GM04504 (cell line): ENCODE measurements at regions not wholly inside any gene's neighbourhood (a gene's known extent, or its start where the extent isn't known, plus 50 kb on each side); places are given as distances from the start of the nearest gene placed in this dataset.
A peak's percentile ranks its signal among the peaks of the same experiment; 100 is the strongest.
"Not testable (repeated sequence)": the region's sequence is repeated elsewhere in the genome, so short reads cannot be mapped to it uniquely, and the experiment has no call there.

Experiments
- DNase-seq: peaks from one replicate; pipeline ENCODE4 v3.0.0-alpha.2; 2012; ENCODE audit warnings: low read depth

DNA sequence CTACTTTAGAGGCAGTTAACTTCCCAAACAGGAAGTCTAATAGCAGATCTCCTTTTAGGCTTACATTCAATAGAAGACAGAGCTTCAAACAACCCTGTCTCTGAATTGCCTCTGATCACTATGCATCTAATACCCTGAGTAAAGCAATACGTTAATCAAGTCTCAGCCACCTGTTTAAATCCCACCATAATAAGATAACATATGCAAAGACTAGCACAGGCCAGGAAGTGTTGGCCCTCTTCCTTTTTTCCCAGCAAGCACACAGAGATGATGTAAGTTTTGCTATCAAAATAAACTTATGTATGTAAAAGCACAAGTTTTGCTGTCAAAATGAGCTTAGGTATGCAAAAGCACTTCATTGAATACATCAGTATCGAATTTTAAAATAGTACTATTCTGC lies 385.5 kb downstream of the RND3 start:
- DNase-seq = no peak

DNA sequence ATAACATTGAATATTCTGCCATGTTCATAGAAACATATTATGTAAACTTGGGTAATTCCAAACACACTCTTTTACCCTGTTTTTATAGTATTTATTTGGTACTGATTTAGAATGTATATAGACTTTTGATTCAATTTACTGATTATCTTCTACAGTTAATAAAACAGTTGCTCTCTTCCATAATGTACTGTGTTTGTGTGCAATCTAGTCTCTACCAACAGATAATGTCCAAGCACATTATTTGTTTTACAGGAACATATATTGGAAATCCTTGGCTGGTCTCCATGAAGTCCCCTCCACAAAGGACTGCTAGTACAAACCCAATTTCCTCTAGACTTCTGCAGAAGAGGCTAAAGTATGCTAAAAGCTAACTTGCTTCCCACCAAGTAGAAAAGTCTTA lies 386.6 kb downstream of the RND3 start:
- DNase-seq = no peak

DNA sequence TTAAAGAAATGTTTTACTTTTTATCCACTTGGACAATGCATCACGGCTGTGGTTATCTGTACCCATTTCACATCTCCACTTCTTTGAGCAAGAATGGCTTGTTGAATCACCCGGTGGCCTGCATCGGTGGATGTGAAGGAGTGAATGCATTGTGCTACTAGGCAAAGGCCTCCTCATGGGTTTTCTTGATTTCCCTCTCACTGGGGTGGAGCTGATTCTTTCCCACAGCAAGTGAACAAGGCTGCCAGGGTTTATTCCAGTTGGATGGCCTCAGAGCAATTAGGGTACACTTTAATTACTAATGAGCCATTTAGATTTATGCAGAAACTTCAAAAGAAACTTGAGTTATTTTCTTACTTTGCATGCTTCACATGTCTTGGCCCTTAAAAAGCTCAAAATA lies 387.1 kb downstream of the RND3 start:
- no peak for DNase-seq

DNA sequence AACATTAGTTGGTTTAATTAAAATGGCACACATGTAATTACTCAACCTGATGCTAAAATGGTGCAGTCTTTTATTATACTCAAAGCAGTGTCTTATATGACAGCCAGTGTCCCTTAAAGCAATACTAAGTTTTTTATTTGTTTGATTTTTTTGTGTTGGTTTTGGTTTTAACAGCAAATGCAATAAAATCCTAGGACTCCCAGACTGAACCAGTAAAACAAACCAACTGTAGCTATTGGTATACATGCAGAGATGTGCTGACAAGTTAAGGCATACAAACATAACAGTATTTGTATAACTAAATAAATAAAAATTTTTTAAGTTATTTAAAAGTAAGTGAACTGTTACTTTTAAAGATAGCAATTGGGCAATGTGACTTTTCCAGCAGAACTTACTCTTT lies 387.7 kb downstream of the RND3 start:
- DNase-seq = no peak

DNA sequence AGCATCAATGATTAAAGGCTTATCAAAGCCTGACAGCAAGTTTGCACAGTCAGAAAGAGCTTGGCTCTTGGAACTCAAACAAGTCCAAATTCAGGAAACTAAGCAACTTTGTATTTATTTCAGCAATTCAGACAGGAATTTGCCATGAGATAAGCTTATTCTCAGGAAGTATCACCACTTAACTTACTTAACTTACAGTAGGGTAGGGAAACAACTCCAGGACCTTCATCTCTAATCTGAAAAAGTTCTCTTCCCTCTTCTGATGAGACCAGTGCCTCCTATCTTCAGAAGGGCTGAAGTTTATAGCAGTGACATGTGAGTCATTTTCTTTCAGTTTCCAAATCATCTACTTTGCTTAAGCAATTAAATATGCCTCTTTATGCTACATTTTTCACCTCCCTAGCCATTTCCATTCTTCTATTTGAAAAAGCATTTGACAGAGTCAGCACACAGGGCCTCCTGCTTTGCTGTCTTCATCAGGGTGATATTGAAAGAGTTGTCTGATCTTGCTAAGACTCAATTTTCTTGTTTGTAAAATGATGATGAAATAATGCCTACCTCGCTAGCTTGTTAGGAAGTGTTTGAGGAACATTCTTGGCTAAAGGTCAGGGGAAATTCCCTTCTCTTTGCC lies 389.5 kb downstream of the RND3 start:
- no peak for DNase-seq

DNA sequence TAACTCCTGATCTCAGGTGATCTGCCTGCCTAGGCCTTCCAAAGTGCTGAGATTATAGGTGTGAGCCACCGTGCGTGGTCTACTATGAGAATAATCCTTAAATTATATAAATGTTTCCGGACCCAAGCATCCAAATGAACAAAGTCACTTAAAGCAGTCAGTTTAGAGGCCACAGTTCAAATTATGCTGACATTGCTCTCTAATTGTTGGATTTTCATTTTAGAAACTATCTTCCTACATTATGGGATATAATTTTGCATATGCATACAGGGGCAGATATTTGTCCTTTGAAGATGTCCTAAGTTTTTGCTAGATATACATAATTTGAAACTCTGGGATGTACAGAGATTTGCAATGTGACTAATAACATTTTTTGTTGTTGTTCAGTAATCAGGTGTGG lies 390.1 kb downstream of the RND3 start:
- DNase-seq = no peak

DNA sequence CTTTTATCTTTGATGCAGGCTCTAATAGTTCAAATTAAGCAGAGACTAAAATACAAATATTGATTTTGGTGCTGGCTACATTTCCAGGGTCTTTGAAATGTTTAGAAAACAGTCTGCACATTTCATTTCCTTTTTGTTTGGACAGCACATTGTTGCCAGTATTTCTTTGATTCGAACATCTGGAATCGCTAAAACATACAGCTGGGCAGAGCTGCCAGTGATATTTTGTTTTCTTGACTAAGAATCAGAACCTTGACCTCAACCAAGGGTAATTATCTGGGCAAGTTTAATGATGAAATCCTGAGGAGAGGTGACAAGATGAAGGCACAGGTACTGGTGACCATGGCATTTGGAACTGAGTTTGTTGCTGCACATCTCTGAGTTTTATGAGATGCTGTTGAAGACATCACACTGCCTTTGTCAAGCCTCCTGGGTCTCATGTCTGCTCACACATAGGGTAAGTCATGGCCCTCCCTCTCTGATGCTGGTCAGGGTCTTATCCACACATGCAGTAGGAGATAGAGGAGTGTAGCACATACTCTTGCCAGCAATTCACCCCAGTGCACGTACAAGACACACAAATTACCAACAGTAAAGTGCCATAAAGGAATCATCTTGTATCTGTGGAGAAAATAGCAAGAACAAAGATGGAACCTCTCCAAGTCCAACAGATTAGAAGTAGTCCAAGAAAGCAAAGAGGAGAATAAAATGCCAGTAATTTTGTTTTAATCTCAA lies 391.9 kb downstream of the RND3 start:
- no peak for DNase-seq

DNA sequence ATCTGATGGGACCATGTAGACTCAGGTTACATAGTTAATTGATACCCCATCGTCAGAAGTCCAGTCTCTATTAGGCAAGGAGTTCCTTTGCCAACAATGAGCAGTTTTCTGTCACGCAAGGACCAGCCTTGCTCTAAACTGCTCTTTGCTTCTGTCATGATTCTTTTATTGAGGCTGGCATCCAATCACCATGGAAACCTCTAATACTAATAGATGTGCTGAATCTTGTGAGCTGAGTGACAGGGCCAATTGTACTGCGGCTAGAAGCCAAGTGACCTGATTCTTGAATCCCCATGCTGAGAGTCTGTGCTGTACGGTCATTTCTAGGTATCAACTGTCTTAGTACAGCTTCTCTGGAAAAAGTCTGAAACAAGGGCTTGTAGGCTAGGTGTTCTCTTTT lies 395.6 kb downstream of the RND3 start:
- DNase-seq = no peak

DNA sequence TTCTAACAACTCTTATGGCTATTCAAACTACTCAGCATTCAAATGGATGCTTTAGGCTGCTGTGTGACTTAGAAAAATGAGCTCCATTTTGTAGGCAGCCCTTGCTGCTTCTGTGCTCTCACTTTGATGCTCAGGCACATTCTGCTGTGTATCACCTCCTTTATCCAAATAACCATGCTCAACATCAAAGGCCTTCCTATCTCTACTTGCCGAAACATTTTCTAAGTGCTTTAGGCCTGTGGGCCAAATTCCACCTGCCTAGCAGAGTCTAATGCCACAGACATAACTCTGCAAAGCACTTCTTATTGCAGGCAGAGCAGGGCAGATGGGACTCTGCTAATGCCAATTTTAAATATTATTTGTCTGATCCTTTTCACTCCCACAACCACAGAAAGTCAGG lies 397.4 kb downstream of the RND3 start:
- no peak for DNase-seq

DNA sequence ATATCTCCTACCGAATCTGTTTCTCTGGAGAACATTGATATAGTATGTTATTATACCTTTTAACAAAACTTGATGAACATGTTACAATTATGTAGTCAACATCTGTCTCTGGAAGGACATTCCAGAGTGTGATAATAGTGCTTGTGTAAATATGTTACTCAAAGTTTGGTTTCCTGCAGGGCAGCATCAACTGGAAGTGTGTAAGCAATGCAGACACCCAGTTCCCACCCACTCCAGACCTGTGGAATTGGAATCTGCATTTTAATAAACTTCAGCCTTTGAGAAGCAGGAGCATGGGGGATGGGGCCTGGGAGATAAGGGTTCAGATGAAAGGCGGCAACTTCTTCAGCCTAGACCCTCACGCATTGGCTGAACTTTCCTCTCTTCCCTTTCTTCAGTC lies 398.9 kb downstream of the RND3 start:
- no peak for DNase-seq

DNA sequence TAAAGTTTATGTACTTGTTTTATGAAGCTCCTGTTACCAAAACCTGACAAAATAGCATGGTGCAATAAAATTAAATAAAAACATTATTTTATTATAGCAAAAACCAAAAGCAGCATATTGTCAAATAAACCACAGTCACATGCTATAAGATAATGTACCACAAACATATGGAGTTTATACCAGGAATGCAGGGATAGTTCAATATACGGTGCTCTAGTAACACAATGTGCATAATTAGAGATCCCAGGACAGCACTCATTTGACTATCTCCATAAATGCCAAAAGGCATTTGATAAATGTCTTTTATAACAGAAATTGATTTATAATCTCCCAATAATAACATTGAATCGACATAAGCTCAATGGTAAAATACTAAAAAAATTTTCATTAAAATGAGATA lies 402.0 kb downstream of the RND3 start:
- DNase-seq = no peak

DNA sequence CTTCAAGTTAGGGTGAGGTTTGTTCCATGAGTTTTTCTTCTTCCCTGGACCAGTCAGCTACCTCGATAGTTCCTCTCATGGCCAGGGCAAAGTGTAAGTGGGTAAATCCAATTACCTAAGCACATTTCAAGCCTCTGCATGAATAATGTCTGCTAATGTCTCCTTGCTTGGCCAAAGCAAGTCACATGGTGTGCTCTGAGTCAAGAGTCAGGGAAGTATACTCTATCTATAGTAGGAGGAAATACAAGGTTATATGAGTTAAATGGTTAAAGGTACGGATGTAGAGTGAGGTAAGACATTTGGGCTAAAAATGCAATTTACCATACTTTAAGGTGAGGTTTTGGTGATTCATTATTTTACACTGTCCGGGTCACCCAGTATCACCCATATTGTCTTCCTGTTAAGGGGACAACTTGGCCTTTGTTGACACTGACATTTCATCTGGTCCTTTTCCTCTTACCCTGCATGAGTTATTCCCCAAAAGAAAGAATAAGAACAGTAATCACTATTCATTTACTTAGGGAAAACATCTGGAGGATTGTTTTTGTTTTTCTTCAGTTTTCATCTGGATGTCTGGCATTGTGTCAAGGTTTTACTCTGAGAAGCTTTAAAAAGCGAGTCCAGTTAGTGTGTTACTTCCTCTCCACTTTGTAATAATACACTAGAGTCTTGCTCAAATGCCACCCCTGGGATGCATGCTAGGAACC lies 405.5 kb downstream of the RND3 start:
- no peak for DNase-seq

DNA sequence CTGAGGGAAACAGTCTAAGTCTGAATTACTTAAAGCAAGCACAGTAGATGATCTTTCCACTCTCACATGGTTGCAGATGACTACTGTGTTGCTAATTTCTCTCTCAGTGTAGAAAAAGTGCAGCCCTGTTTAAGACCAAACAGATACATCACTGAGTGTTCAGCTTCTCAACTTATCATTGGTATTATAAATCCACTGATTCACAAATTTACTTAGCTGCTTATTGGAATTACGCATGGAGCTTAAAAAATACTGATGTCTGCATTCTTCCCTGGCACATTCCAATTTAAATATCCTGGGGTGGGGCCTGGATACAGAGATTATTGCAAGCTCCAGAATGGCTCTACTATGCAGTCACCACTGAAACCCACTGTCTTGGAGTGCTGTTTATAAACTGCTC lies 411.2 kb downstream of the RND3 start:
- DNase-seq = no peak

DNA sequence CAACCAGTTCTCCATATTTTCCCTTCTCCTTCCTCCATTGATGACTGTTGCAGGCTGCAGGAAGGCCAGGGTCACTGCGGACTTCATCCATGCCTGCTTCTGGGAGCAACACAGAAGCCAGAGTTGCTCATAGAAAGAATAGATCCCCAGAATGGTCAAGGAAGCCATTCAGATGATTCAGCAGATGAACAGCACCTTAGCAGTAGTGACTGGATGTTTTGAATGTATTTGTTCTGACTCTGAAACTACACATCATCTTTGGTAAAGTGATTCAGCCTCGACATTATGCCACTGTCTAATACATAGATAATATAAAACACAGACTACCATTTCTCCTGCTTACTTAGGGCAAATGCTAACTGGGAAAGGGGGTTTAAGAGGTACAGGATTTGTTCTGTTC lies 411.6 kb downstream of the RND3 start:
- peak; percentile 28 for DNase-seq

DNA sequence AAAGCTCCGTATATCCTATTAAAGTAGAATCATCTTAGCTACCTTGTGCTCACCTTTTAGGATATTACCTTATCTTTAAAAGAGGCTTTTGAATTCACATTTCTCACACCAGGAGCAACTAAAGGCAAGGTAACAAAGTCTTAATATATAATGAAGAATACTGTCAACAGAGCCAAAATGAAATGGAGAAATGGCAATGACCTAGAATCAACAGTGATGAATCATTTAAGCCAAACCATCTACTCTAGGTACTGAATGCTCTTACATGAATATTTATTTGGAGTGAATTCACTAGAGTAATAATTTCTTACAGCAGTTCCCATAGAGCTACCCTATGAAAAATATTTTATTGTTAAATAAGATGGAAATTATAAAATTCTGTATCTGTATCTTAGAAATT lies 421.0 kb downstream of the RND3 start:
- no peak for DNase-seq

DNA sequence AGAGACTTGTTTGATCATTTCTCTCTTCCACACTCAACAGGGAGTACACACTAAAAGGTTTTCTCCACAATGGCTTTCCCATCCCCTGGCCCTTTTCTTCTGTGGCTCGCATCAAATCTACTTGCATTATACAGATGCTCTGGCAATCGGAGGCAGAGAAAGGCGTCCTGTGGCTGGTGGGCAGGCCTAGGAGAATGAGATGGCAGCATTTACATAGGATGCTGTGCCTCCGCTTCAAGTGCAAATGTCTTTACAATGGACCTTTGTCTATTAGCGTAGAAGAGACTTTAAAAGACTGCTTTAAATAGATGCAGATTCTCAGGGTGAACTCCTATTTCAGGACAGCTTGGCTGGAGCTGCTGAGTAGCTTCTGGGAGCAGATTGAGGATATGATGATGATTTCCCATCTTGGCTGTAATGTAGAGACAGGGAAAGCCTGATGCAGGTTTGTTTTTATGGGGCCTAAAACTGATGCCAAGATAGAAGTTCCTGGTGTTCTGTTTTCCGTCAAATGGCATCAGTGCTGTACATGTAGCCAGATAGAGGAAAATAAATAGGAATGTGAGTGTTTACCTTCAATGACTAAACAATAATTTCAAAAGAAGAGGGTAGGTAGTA lies 423.4 kb downstream of the RND3 start:
- no peak for DNase-seq

DNA sequence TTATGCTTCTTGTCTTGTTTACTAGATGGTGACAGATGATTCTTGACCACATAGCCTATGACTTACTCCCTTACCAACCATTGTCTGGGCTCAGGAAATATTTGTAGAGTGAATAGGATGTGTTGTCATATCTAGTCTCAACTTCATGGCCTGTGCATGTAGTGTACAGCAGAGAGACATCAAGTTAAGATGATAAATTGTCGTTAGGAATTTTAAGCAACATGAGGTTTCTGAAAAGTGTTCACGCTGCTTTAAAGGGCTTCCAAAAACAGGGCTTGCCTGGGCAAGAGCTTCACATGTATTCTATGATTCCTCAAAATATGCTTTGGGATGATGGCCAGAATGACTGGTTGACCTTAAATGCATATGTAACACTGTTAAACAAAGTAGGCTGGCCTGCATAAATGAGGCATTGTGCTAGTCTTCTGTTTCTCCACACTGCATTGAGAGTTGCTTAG lies 424.0 kb downstream of the RND3 start:
- DNase-seq = peak; percentile 87

DNA sequence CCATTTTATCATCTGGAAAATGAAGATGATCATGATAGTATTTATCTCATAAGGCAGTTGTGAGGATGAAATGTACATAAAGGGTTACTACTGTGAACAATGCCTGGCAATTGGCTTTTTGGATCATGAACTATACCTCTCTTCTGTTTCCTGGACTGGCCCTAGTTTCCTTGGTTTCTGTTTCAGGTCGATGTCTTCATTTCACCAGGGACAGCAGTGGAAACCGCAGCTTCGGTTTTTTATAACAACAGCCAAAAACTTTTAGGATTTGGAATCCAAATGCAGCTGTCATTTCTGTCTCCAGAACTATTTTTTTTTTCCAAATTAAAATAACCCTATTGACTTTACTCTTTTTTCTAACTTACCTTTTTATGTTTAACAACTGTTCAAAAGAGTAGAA lies 425.1 kb downstream of the RND3 start:
- no peak for DNase-seq

DNA sequence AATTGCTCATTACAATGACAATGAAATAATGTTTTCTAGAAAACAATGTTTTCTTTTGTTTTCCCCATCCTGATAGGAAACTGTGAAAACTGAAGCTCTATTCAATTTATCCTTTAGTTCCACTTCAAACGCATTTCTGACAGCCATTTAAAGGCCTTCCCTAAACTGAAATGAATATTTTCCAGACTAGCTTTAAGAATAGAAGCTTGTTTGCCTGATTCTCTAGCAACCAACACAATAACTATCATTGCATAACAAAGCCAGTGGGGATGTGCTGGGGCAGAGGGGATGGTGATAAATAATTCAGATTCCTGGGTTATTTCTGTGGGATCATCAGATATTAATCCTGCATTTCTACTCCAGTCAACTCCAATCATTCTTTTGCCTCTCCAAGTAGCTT lies 427.1 kb downstream of the RND3 start:
- DNase-seq = no peak

DNA sequence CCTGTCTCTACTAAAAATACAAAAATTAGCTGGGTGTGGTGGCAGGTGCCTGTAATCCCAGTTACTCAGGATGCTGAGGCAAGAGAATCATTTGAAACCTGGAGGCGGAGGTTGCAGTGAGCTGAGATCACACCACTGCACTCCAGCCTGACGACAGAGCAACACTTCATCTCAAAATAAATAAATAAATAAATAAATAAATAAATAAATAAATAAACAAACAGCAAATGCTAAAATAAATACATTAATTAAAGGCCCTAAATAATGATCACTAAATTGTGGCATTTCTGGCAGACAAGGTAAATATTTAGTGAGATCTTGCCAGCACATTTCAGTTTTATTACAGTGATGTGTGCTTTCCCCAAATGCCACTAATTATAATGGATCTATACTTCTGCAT lies 427.8 kb downstream of the RND3 start:
- not testable (repeated sequence) for DNase-seq

DNA sequence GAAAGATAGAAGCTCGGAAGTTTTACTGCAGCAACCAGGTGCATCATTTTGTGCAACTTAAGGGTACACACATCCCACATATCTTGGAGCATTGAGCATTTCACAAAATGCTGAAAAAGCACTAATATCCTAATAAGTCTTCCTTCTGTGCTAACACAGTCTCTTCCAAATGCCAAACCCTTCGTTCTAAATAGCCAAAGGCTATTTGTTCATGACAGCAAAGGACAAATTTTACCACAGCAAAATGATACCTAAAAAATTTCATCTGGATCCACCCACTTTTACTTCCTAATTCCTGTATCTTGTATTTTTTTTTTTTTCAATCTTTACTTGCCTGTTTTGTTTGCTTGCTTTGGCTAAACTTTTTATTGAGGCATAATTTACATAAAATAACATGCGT lies 435.0 kb downstream of the RND3 start:
- no peak for DNase-seq

DNA sequence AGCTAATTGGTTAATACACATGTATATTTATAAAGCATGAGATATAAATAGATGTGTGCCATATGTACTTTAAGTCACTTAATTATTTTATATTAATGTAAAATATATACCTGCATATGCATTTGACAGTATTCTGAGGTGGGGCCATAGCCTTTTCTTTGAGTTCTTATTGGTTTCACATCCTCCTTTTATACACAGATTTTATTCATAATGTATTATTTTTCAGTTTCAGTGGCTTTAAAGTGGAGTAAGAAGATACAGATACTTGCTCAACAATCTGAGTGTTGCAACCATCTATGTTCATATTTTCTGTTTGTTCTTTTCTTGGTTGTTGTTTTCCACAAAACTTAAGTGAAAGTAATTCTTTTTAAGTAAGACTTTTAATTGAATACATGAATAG lies 436.5 kb downstream of the RND3 start:
- no peak for DNase-seq

DNA sequence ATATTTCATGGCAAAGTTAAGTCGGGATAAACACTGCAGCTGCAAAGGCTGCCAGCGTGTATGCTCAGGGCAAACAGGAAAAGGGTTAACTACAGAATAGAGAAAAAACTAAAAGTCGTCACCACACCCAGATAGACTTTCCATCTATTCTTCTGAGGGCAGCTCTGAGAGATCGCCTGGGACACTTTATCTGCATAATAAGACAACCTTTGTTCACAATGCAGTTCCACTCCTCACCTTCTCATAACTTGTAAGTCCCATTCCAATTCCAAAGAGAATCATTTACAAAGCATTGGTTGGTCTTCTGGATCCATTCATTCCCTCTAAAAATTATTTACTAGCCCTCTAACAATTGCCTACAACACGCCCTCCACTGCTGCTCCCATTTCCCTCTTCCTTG lies 437.4 kb downstream of the RND3 start:
- no peak for DNase-seq
